Spleen (tissue), 11 donors: ENCODE measurements at regions not wholly inside any gene's neighbourhood (a gene's known extent, or its start where the extent isn't known, plus 50 kb on each side); places are given as distances from the start of the nearest gene placed in this dataset.
"Not testable (repeated sequence)": the region's sequence is repeated elsewhere in the genome, so short reads cannot be mapped to it uniquely, and the experiment has no call there.

Experiments
- DNase-seq: peaks from one replicate; pipeline ENCODE4 v3.0.0-alpha.2; 2020
- H3K27ac ChIP-seq, 8 donors: fragments of 200-600 bp; sonication (generic) in 7 of 8; 1 replicate in 4 of 8; 2 replicates in 4 of 8; pipeline versions ENCODE4 v1.5.0 to v1.8.0; 2016 to 2021; ENCODE audit warnings: inconsistent platforms in 4 of 8, mild to moderate bottlenecking in 4 of 8, moderate library complexity in 1 of 8
- H3K27me3 ChIP-seq, 7 donors: fragments of 200-600 bp; sonication (generic) in 6 of 7; replicated peaks in 1 of 7; 1 replicate in 4 of 7; 2 replicates in 3 of 7; pipeline versions ENCODE4 v1.5.0 to v1.8.0; 2016 to 2021; ENCODE audit warnings: inconsistent platforms in 3 of 7, mild to moderate bottlenecking in 1 of 7
- H3K36me3 ChIP-seq, 6 donors: fragments of 200-600 bp; sonication (generic) in 5 of 6; 1 replicate in 4 of 6; 2 replicates in 2 of 6; pipeline versions ENCODE4 v1.5.0 to v1.8.0; 2016 to 2021; ENCODE audit warnings: inconsistent platforms in 2 of 6
- H3K4me1 ChIP-seq, 6 donors: fragments of 200-600 bp; sonication (generic) in 5 of 6; 1 replicate in 3 of 6; 2 replicates in 3 of 6; pipeline versions ENCODE4 v1.5.0 to v1.8.0; 2016 to 2021; ENCODE audit warnings: inconsistent platforms in 3 of 6
- H3K4me3 ChIP-seq, 8 donors: fragments of 200-600 bp; sonication (generic) in 7 of 8; 1 replicate in 4 of 8; 2 replicates in 4 of 8; pipeline versions ENCODE4 v1.5.0 to v1.8.0; 2016 to 2021; ENCODE audit warnings: inconsistent platforms in 4 of 8, mild to moderate bottlenecking in 4 of 8, moderate library complexity in 2 of 8
- H3K9me3 ChIP-seq, 8 donors: fragments of 200-600 bp; sonication (generic) in 7 of 8; 1 replicate in 4 of 8; 2 replicates in 4 of 8; pipeline versions ENCODE4 v1.5.0 to v1.8.0; 2016 to 2021; ENCODE audit warnings: inconsistent platforms in 4 of 8
- POLR2A ChIP-seq, 3 donors: fragments of 450-650 bp; IDR thresholded peaks; one replicate each; pipeline ENCODE4 v1.5.1; 2017; ENCODE audit warnings: antibody characterized with exemption in 3 of 3, mild to moderate bottlenecking in 1 of 3
- POLR2AphosphoS5 ChIP-seq, 3 donors: sonication (generic); formaldehyde crosslinking; IDR thresholded peaks; one replicate each; pipeline ENCODE4 v1.5.1; 2017; ENCODE audit warnings: antibody characterized with exemption in 3 of 3
- WGBS, 5 donors: extraction: QIAGEN DNeasy Blood & Tissue Kit in 3 of 5; methylation state at CpG; one replicate each; pipeline versions ENCODE4 v1.1.5 to v1.1.7; 2013 to 2018; 5-methylcytosine and 5-hydroxymethylcytosine counted together
- intact Hi-C: fragments of 100-400 bp; cut with DNase I; formaldehyde crosslinking; loops from one replicate; pipeline ENCODE4 v1.15.0; 2023; ENCODE audit warnings: low total_unique reads
- TF ChIP-seq, protein P1 (sequence below), 11 experiments: fragments of 200-600 bp in 7 of 11; fragments of 450-650 bp in 4 of 11; sonication (generic) in 4 of 11; IDR thresholded peaks in 8 of 11; conservative IDR thresholded peaks in 3 of 11; 1 replicate in 7 of 11; 2 replicates in 4 of 11; pipeline versions ENCODE4 v1.4.0 to v1.8.0; 2016 to 2021; ENCODE audit warnings: antibody characterized with exemption in 11 of 11, inconsistent platforms in 4 of 11, mild to moderate bottlenecking in 1 of 11
- donor health status: healthy with polysubstance abuse.
- donor health status: DM: no; HTN: no; CAD: no; lungs with moderate emphysema.
- donor health status: DM: no; HTN: no; CAD: no.
- donor health status: Bipolar disorder and iron deficiency.
- donor health status: healthy.
- donor health status: DM: no; HTN: no; CAD: no.
- donor health status: DM: yes; HTN: yes; CAD: no.

DNA sequence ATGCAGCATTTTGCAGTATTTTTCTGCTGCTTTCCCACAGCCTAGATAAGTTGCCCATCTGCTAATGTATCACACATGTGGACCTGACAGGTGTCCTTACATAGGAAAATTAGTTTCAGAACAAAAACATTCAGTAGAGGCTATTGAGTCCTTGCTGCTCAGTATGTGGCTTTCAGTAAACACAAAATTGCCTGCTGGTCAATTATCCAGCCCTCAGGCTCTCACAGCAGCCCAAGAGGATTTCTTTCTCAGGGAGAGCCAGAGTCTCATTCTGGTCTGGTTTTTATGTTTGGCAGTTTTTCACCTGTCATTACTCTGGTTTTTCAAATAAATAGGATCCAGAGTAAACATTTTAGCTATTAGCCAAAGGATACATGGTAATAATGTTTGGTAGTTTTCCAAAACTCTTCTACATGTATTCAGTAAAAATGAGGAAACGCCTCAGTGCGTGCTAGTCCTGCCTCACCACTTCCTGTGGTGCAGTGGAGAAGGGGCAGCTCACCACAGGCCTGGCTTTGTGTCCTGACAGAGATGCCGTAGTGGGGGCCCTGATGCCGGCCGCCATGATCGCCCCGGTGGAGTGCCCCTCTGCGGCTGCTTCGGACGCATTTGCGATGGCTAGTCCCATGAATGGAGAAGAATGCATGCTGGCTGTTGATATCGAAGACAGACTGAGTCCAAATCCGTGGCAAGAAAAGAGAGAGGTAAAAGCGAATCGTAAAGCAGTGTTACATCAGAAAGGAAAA is 80.5 kb upstream of the FAN1 start:
- H3K4me1 ChIP-seq, H3K36me3 ChIP-seq, intact Hi-C loops, H3K27me3 ChIP-seq, H3K9me3 ChIP-seq: not testable (repeated sequence)
- 38 to 77% (median 70%) methylated on average over 15 of the region's 15 CpGs for WGBS, 5 donors
- peak overlapping the region in 1 of 8 donors; percentile 48 for H3K27ac ChIP-seq
- peak; percentile 85 for DNase-seq
- TF ChIP-seq POLR2AphosphoS5 (IDR thresholded peaks at IDR 0.05): peak in 1 of 3 donors; percentile 35
- peak overlapping the region in 5 of 8 donors; percentile 9 to 30 (median 26) for H3K4me3 ChIP-seq

DNA sequence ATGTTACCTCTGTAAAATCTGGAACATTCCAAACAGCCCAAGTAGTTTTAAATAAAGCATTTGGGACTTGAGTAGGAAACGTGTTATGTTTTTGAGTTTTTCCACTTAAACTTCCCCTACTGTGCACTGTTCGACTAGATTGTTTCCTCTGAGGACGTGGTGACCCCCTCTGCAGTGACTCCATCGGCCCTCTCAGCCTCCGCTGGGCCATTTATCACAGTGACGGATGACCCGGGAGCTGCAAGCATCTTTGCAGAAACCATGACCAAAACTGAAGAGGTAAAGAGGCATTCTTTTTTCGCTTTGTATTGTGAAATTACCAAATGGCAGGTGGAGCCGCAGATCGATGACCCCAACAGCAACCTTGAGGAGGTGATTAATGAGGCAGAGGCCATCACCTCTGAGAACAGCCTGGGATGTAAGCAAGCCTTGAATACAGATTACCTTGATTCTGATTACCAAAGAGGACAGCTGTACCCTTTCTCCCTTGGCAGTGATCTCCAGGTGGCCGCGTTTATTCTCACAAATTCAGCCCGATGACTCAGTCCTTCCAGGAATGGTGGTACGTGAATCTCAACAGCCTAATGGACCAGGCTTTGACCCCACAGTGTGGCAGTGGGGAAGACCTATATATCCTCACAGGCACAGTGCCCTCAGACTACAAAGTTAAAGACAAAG is 79.1 kb upstream of the FAN1 start:
- WGBS, 5 donors: 59 to 77% (median 73%) methylated on average over 14 of the region's 14 CpGs

DNA sequence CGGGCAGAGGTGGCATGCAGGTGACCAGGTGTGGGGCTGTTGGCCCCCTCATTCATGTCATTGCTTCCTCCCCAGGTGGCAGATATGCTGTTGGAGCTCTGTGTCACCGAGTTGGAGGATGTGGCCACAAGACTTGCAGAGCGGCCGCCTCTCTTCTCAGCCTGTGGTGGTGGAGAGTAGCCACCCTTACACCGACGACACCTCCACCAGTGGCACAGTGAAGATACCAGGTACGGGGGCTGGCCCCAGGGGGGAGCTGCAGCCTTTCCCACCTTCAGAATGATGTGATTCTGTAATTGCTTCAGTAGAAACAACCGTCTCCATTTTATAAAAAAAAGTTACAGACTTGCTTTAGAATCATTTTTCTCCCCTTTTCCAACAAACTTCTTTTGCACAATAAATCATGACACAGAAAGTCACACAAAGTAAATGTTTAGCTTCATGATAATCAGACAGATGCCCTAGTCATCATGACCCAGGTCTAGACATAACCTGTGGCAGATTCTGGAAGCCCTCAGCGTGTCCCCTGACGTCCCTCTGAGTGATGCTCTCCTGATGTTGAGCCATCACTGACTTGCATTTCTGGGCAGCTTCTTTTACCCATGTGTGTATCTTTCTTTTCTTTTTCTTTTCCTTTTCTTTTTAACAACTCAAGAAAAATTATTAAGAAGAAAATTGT is 76.0 kb upstream of the FAN1 start:
- intact Hi-C loops: no loop called here
- Histone ChIP-seq H3K27ac (no peak overlapping the region), H3K9me3 (no peaks in the 10 kb centered on the region), H3K27me3 (no peaks in the 10 kb centered on the region), H3K36me3 (peaks cover 0 to 8% (median 0%) of the 10 kb centered on the region in 6 donors), H3K4me3 (no peak overlapping the region), H3K4me1 (no peaks in the 10 kb centered on the region)
- TF ChIP-seq, protein P1, sequence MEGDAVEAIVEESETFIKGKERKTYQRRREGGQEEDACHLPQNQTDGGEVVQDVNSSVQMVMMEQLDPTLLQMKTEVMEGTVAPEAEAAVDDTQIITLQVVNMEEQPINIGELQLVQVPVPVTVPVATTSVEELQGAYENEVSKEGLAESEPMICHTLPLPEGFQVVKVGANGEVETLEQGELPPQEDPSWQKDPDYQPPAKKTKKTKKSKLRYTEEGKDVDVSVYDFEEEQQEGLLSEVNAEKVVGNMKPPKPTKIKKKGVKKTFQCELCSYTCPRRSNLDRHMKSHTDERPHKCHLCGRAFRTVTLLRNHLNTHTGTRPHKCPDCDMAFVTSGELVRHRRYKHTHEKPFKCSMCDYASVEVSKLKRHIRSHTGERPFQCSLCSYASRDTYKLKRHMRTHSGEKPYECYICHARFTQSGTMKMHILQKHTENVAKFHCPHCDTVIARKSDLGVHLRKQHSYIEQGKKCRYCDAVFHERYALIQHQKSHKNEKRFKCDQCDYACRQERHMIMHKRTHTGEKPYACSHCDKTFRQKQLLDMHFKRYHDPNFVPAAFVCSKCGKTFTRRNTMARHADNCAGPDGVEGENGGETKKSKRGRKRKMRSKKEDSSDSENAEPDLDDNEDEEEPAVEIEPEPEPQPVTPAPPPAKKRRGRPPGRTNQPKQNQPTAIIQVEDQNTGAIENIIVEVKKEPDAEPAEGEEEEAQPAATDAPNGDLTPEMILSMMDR (IDR thresholded peaks at IDR 0.05 in 8 of 11, conservative IDR thresholded peaks at IDR 0.05 in 3 of 11): no peak
- TF ChIP-seq POLR2A (IDR thresholded peaks at IDR 0.05): no peak
- no peak for TF ChIP-seq POLR2AphosphoS5 (IDR thresholded peaks at IDR 0.05)
- no peak for DNase-seq
- 72 to 89% (median 84%) methylated on average over 7 to 10 of the region's 10 CpGs for WGBS, 5 donors

More for the DNA sequence above, 79.1 kb upstream of the FAN1 start:
- no peak overlapping the region for H3K4me3 ChIP-seq
- no peak for TF ChIP-seq POLR2A (IDR thresholded peaks at IDR 0.05)
- no peak for TF ChIP-seq POLR2AphosphoS5 (IDR thresholded peaks at IDR 0.05)
- TF ChIP-seq, protein P1 (IDR thresholded peaks at IDR 0.05 in 8 of 11, conservative IDR thresholded peaks at IDR 0.05 in 3 of 11): no peak
- no peaks in the 10 kb centered on the region for H3K9me3 ChIP-seq
- intact Hi-C loops: no loop called here
- no peaks in the 10 kb centered on the region for H3K27me3 ChIP-seq
- H3K27ac ChIP-seq: no peak overlapping the region
- H3K36me3 ChIP-seq: peaks cover 0 to 5% (median 0%) of the 10 kb centered on the region in 6 donors
- no peak for DNase-seq
- no peaks in the 10 kb centered on the region for H3K4me1 ChIP-seq

DNA sequence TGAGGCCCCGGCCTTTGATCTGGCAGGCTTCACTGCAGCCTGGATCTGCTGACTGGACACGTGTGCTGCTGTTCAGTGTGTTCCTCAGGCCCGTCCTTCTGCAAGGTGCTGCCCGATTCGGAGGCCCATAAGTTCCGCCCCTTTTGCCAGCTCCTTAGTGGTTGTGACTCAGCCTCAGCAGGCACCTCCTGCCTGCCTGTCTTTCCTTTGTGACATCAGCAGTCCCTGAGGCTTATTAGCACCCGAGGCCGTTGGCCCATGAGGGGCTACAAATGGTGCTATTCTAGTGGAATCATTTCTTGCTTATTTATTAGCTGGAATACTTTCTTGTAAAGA is 75.4 kb upstream of the FAN1 start:
- peaks cover 0 to 14% (median 0%) of the 10 kb centered on the region in 6 donors for H3K36me3 ChIP-seq
- DNase-seq, H3K9me3 ChIP-seq, intact Hi-C loops, H3K4me1 ChIP-seq, H3K27ac ChIP-seq, H3K4me3 ChIP-seq, H3K27me3 ChIP-seq: not testable (repeated sequence)
- WGBS, 5 donors: 57 to 75% (median 74%) methylated on average over 4 to 8 of the region's 8 CpGs

DNA sequence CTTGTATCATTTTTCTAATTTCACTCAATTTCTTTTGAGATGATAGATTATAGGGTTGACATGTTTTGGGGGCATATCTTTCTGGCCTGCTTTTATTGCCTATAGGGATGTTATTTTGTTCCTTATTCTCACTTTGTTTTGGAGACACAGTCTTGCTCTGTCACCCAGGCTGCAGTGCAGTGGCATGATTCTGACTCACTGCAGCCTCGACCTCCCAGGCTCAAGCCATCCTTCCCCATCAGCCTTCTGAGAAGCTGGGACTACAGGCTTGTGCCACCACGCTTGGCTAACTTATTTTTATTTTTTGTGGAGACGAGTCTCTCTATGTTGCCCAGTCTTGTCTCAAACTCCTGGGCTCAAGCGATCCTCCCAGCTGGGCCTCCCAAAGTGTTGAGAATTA is 72.8 kb upstream of the FAN1 start:
- no peak overlapping the region for H3K4me3 ChIP-seq
- no peaks in the 10 kb centered on the region for H3K27me3 ChIP-seq
- TF ChIP-seq POLR2A (IDR thresholded peaks at IDR 0.05): no peak
- TF ChIP-seq POLR2AphosphoS5 (IDR thresholded peaks at IDR 0.05): no peak
- TF ChIP-seq, protein P1 (IDR thresholded peaks at IDR 0.05 in 8 of 11, conservative IDR thresholded peaks at IDR 0.05 in 3 of 11): no peak
- no peak for DNase-seq
- intact Hi-C loops: no loop called here
- peaks cover 0 to 33% (median 0%) of the 10 kb centered on the region in 6 donors for H3K36me3 ChIP-seq
- no peak overlapping the region for H3K27ac ChIP-seq
- no peaks in the 10 kb centered on the region for H3K9me3 ChIP-seq
- no peaks in the 10 kb centered on the region for H3K4me1 ChIP-seq
- 85 to 93% (median 88%) methylated on average over 4 of the region's 4 CpGs for WGBS, 5 donors

DNA sequence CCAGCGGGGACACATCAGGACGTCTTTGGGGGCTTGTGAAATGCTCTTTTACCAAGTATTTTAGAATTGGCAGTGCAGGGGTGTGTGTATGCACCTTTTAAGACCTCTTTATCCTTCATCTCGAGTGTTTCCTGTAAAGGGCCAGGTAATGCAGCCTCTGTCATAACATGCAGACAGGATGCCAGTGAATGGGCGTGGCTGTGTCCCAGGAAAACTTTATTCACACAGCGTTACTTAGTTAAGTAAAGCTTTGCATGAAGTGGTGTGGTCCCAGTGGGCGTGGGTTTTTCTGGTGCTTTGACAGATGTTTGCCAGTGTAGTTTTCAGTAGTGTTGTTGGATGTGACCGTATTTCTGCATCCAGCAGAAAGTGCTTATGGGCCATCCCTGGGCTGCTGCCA is 70.3 kb upstream of the FAN1 start:
- H3K36me3 ChIP-seq: peaks cover 0 to 31% (median 0%) of the 10 kb centered on the region in 6 donors
- H3K9me3 ChIP-seq, DNase-seq, H3K27me3 ChIP-seq, H3K4me1 ChIP-seq, H3K27ac ChIP-seq, H3K4me3 ChIP-seq, intact Hi-C loops: not testable (repeated sequence)
- 76 to 87% (median 84%) methylated on average over 6 to 7 of the region's 7 CpGs for WGBS, 5 donors

DNA sequence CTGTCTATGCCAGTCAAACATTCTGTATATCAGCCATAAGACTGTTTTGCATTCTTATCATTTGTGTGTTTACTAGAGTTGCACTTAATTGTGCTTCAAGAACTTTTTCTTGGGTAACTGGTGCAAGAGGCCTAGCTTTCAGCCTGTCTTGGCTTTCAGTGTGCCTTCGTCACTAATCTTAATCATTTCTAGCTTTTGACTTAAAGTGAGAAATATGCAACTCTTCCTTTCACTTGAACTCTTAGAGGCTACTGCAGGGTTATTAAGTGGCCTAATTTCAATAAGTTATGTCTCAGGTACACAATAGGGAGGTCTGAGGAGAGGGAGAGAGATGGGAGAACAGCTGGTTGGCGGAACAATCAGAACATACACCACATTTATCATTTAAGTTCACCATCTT is 62.1 kb upstream of the FAN1 start:
- DNase-seq, intact Hi-C loops, H3K27me3 ChIP-seq, H3K36me3 ChIP-seq, H3K27ac ChIP-seq, H3K4me3 ChIP-seq, H3K9me3 ChIP-seq: not testable (repeated sequence)
- WGBS, 5 donors: 81 to 98% (median 91%) methylated on average over 2 of the region's 2 CpGs
- H3K4me1 ChIP-seq: peaks cover 0 to 13% (median 4%) of the 10 kb centered on the region in 6 donors
